ENCODE measurements at regions not wholly inside any gene's neighbourhood (a gene's known extent, or its start where the extent isn't known, plus 50 kb on each side); places are given as distances from the start of the nearest gene placed in this dataset.
"Not testable (repeated sequence)": the region's sequence is repeated elsewhere in the genome, so short reads cannot be mapped to it uniquely, and the experiment has no call there.

DNA sequence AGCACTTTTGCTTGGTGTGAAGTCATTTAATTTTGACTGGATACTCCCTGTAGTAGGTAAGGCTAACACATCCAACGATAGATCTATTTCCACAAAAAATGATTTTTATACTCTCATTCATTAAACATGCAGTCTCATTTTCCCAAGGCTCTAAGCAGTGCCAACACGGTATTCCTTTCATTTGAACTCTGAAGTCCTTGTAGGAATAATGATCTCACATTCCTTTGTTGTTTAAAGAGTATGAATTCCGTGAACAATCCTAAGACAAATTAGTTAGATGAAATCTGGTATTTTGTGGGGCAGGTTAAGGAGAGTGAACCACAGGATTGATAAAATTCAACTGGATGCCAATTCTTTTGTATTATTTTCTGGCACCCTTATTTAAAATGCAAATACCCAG is 66.6 kb downstream of the LACC1 start:
- DNase-seq, result no peak

GRCh38 chr13:43947897-43948458 is 68.3 kb downstream of the LACC1 start:
- DNase-seq, result no peak

- no peak for DNase-seq
Measured at GRCh38 chr13:43953370-43953769, 73.7 kb downstream of the LACC1 start.

- DNase-seq, result not testable (repeated sequence)
Measured at GRCh38 chr13:43956975-43957374, 77.3 kb downstream of the LACC1 start.

GRCh38 chr13:43959291-43959690 is 79.6 kb downstream of the LACC1 start:
- no peak for DNase-seq

- DNase-seq, result no peak
Measured at GRCh38 chr13:43961909-43962308, 82.2 kb downstream of the LACC1 start.

- DNase-seq, result no peak
Measured at GRCh38 chr13:43963726-43964125, 84.0 kb downstream of the LACC1 start.

- DNase-seq, result no peak
Measured at GRCh38 chr13:43964698-43965458, 85.2 kb downstream of the LACC1 start.

DNA sequence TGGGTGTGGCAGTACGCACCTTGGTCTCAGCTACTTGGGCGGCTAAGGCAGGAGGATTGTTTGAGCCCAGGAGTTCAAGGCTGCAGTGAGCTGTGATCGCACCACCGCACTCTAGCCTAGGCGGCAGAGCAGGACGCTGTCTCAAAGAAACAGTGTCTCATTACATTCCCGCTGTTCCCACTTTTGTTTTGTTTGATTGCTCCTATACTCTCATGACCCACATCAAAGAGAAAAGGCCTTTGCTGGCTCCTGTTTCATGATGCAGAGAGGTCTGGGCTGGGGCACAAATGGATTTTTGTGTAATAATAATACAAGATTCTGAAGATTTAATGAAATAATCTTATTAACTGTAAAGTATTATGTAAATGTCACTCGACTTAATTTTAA is 85.7 kb downstream of the LACC1 start:
- no peak for DNase-seq

- not testable (repeated sequence) for DNase-seq
Measured at GRCh38 chr13:43968251-43968942, 88.7 kb downstream of the LACC1 start.

GRCh38 chr13:43968943-43969690 is 89.4 kb downstream of the LACC1 start:
- not testable (repeated sequence) for DNase-seq

DNA sequence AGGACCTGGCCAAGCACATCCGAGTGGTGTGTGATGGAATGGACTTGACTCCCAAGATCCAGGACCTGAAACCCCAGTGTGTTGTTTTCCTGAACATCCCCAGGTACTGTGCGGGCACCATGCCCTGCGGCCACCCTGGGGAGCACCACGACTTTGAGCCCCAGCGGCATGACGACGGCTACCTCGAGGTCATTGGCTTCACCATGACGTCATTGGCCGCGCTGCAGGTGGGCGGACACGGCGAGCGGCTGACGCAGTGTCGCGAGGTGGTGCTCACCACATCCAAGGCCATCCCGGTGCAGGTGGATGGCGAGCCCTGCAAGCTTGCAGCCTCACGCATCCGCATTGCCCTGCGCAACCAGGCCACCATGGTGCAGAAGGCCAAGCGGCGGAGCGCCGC is 90.2 kb downstream of the LACC1 start:
- DNase-seq, result not testable (repeated sequence)

DNA sequence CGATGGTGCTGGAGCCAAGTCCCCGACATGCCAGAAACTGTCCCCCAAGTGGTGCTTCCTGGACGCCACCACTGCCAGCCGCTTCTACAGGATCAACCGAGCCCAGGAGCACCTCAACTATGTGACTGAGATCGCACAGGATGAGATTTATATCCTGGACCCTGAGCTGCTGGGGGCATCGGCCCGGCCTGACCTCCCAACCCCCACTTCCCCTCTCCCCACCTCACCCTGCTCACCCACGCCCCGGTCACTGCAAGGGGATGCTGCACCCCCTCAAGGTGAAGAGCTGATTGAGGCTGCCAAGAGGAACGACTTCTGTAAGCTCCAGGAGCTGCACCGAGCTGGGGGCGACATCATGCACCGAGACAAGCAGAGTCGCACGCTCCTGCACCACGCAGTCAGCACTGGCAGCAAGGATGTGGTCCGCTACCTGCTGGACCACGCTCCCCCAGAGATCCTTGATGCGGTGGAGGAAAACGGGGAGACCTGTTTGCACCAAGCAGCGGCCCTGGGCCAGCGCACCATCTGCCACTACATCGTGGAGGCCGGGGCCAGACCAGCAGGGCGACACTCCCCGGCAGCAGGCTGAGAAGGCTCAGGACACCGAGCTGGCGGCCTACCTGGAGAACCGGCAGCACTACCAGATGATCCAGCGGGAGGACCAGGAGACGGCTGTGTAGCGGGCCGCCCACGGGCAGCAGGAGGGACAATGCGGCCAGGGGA is 91.0 kb downstream of the LACC1 start:
- DNase-seq, result not testable (repeated sequence)

GRCh38 chr13:43971324-43971723 is 91.6 kb downstream of the LACC1 start:
- not testable (repeated sequence) for DNase-seq

DNA sequence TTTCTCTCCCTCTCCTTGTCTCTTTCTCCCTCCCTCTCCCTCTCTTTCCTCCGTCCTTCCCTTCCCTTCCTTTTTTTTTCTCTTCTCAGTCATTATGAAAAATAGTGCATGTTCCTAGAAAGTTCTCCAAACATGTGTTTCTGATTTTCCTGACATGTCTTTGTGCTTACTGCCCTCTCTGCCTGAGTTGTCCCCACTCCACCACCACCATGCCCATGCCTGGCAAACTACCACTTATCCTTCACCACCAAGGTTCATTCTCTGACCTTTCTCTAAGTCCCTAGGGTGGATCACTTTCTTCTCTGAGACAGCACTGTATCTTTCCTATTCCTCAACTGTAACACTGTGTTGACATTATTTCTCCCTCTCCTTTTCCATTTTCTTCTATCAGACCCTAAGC is 98.2 kb downstream of the LACC1 start:
- no peak for DNase-seq

- DNase-seq, result no peak
Measured at GRCh38 chr13:43978688-43979087, 99.0 kb downstream of the LACC1 start.

DNA sequence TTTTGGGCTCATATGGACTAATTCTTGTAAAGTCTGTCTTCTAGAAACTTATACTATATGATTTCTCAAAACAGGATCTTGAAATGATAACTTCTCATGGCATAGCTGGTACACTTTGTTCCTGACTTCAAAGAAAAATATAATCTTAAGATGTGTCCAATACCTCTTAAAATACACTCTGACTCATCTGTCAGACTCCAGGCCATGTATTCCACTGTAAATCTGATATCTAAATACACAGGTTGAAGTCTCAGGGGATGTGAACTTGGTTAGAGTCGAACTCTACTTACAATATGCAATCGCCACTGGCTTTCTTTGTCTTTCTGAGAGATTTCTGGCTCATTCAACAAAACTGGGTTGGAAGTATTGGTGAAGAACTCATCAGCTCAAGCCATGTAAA is 99.8 kb downstream of the LACC1 start:
- DNase-seq, result no peak

DNA sequence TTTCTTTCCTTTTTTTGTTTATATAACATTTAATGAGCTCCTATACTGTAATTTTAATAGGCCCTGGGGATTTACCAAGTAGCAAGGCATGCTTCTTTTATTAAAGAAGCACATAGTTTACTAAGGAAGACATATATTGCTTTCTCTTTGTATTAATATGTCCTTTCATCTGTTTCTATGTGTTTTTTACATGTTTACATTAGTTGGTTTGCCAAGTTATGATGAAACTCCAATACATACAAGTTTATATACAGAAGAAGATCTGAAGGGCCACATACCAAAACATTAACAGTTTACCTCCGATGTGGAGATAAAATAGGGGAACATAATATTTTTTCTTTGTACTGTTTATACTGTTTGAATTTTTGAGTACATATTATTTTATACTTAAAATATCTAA is 100.9 kb downstream of the LACC1 start:
- DNase-seq, result no peak

GRCh38 chr13:43981091-43981490 is 101.4 kb downstream of the LACC1 start:
- DNase-seq, result no peak

GRCh38 chr13:43981512-43982301 is 102.0 kb downstream of the LACC1 start:
- DNase-seq, result no peak

GRCh38 chr13:43983373-43983772 is 103.7 kb downstream of the LACC1 start:
- DNase-seq, result no peak

- DNase-seq, result no peak
Measured at GRCh38 chr13:43984292-43984691, 104.6 kb downstream of the LACC1 start.
